Gastrocnemius medialis (tissue), 4 donors: ENCODE measurements at regions not wholly inside any gene's neighbourhood (a gene's known extent, or its start where the extent isn't known, plus 50 kb on each side); places are given as distances from the start of the nearest gene placed in this dataset.

Experiments used
- ATAC-seq, 2 donors: fragments of 150-250 bp; one replicate each; pipeline ENCODE4 v1.9.1; 2016
- DNase-seq, 2 donors: peaks; one replicate each; pipeline ENCODE4 v3.0.0-alpha.2; 2019
- H3K27ac ChIP-seq, 4 donors: fragments of 200-600 bp; sonication (generic); 1 replicate in 1 of 4; 2 replicates in 3 of 4; pipeline ENCODE4 v1.5.1; 2016 to 2018; ENCODE audit warnings: mild to moderate bottlenecking in 2 of 4, moderate library complexity in 1 of 4
- H3K27me3 ChIP-seq, 3 donors: fragments of 200-600 bp; sonication (generic) in 2 of 3; 1 replicate in 1 of 3; 2 replicates in 2 of 3; pipeline versions ENCODE4 v1.5.1 to v1.6.0; 2016 to 2019; ENCODE audit warnings: mild to moderate bottlenecking in 1 of 3, moderate library complexity in 1 of 3
- H3K36me3 ChIP-seq, 2 donors: fragments of 200-600 bp; sonication (generic) in 1 of 2; one replicate each; pipeline ENCODE4 v1.5.1; 2017 to 2018
- H3K4me1 ChIP-seq, 2 donors: fragments of 200-600 bp; sonication (generic) in 1 of 2; one replicate each; pipeline ENCODE4 v1.5.1; 2016 to 2017; ENCODE audit warnings: mild to moderate bottlenecking in 2 of 2
- H3K4me3 ChIP-seq, 4 donors: fragments of 200-600 bp; sonication (generic) in 3 of 4; 1 replicate in 1 of 4; 2 replicates in 3 of 4; pipeline ENCODE4 v1.5.1; 2016 to 2019; ENCODE audit warnings: mild to moderate bottlenecking in 2 of 4
- H3K9me3 ChIP-seq, 3 donors: fragments of 200-600 bp; sonication (generic) in 2 of 3; 1 replicate in 1 of 3; 2 replicates in 2 of 3; pipeline ENCODE4 v1.5.1; 2016 to 2019
- POLR2A ChIP-seq, 2 donors: fragments of 450-650 bp; IDR thresholded peaks; one replicate each; pipeline ENCODE4 v1.6.1; 2017; ENCODE audit warnings: antibody characterized with exemption in 2 of 2, mild to moderate bottlenecking in 2 of 2, moderate library complexity in 2 of 2
- in situ Hi-C, 4 donors: fragments of 200-750 bp; cut with MboI; loops; one replicate each; pipeline versions ENCODE4 v1.15.0 to v1.8.0; 2017; ENCODE audit warnings: low sequenced_read_pairs in 4 of 4
- intact Hi-C: fragments of 100-400 bp; cut with DNase I; formaldehyde crosslinking; loops from one replicate; pipeline ENCODE4 v1.15.1; 2023; ENCODE audit warnings: low total_unique reads
- TF ChIP-seq, protein P1 (sequence below), 5 experiments: fragments of 450-650 bp in 3 of 5; fragments of 200-600 bp in 2 of 5; sonication (generic) in 2 of 5; IDR thresholded peaks in 4 of 5; conservative IDR thresholded peaks in 1 of 5; 1 replicate in 4 of 5; 2 replicates in 1 of 5; pipeline ENCODE4 v1.5.1; 2016 to 2019; ENCODE audit warnings: antibody characterized with exemption in 5 of 5, mild to moderate bottlenecking in 3 of 5, moderate library complexity in 3 of 5

DNA sequence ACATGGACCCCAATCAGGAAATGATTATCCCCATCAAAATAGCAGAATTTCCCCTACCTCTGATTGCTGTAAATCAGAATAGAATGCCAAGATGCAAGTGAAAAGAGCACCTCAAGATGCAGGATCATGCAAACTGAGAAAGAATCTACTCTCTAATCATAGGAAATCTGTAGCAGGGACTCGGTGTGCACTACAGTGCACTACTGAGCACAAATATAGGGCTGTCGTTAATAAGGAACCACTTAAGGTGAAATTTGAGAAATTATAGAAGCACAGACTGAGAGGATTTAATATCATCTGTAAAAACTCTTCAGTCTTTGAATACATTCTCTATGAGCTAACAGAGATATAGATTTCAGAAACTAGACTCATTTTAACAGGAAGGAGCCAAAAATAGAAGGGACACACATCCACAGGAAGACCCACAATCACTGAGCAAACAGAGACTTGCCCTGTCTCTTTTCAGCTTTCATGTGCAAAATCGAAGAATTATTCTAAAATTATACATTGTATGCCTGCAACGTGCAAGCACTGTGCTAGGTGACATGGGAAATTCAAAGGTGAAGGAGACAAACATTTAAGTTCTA lies 278.3 kb downstream of the HIVEP2 start:
- H3K36me3 ChIP-seq = no peaks in the 10 kb centered on the region
- in situ Hi-C loops (no loop called here), intact Hi-C loops (no loop called here)
- H3K4me1 ChIP-seq = no peaks in the 10 kb centered on the region
- no peak for ATAC-seq
- H3K27me3 ChIP-seq = no peaks in the 10 kb centered on the region
- H3K9me3 ChIP-seq = no peaks in the 10 kb centered on the region
- no peak for DNase-seq
- H3K27ac ChIP-seq = no peak overlapping the region
- no peak overlapping the region for H3K4me3 ChIP-seq
- TF ChIP-seq POLR2A (IDR thresholded peaks at IDR 0.05) = no peak
- TF ChIP-seq, protein P1, sequence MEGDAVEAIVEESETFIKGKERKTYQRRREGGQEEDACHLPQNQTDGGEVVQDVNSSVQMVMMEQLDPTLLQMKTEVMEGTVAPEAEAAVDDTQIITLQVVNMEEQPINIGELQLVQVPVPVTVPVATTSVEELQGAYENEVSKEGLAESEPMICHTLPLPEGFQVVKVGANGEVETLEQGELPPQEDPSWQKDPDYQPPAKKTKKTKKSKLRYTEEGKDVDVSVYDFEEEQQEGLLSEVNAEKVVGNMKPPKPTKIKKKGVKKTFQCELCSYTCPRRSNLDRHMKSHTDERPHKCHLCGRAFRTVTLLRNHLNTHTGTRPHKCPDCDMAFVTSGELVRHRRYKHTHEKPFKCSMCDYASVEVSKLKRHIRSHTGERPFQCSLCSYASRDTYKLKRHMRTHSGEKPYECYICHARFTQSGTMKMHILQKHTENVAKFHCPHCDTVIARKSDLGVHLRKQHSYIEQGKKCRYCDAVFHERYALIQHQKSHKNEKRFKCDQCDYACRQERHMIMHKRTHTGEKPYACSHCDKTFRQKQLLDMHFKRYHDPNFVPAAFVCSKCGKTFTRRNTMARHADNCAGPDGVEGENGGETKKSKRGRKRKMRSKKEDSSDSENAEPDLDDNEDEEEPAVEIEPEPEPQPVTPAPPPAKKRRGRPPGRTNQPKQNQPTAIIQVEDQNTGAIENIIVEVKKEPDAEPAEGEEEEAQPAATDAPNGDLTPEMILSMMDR (IDR thresholded peaks at IDR 0.05 in 4 of 5, conservative IDR thresholded peaks at IDR 0.05 in 1 of 5) = no peak

DNA sequence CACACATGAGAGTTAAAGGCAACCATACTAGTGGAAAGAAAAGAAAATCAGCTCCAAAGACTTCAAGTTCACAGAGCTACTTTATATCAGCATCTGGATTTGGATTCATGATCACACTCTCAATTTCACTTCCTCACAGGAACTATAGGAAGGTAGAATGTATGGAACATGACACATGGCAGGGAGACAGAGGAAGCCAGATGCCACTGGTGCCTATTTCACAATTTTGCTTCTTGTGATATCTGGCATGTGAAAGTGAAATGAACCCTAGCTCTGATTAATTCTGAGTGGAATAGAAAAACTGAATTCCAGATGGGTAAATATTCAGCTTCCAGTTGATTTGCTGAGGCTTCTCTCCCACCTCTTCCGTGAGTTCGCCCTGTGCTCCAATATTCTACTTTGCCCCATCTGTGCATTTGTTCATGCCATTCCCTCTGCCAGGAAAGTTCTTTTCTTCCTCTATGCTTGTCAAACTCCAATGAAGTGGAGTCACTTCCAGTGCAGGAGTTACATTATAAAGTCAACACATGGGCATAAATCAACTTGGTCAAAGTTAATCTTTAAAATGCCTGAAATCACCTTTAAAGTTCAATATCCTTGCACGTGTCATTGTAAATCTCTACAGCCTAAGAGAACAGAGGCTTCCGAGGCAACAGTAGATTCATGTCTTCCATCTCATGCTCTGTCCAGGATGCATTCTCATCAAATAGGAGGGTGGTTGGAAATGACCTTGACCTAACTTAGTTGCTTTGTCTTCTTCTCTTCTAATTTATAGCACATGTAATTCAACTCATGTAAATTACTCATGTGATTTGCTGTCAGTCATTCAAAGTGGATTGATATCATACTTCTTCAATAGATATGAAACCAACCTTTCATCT lies 275.3 kb downstream of the HIVEP2 start:
- intact Hi-C loops = no loop called here
- in situ Hi-C loops = no loop called here
- TF ChIP-seq, protein P1 (IDR thresholded peaks at IDR 0.05 in 4 of 5, conservative IDR thresholded peaks at IDR 0.05 in 1 of 5) = no peak
- no peak for TF ChIP-seq POLR2A (IDR thresholded peaks at IDR 0.05)

DNA sequence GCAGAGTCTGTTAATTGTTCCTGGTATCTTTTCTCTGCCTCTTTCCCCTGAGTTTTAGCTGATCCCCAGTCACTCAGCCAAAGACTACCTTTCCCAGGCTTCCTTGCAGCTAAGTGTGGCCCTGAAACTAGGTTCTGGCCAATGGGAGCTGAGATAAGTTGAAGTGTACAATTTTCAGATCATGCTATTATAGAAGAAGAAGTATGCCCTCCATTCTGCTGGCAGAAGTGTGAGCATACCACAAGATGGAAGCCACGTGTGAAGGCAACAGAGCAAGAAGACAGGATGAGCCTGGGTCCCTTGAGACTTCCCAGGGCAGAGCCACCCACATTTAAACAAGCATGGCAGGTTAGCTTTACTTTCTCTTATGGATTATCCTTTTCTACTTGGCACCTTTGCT lies 273.2 kb downstream of the HIVEP2 start:
- intact Hi-C loops (no loop called here), in situ Hi-C loops (no loop called here)
- H3K9me3 ChIP-seq = no peaks in the 10 kb centered on the region
- TF ChIP-seq, protein P1 (IDR thresholded peaks at IDR 0.05 in 4 of 5, conservative IDR thresholded peaks at IDR 0.05 in 1 of 5) = no peak
- TF ChIP-seq POLR2A (IDR thresholded peaks at IDR 0.05) = no peak
- ATAC-seq (no peak), DNase-seq (no peak)
- H3K27ac ChIP-seq = no peak overlapping the region
- H3K4me3 ChIP-seq = no peak overlapping the region
- no peaks in the 10 kb centered on the region for H3K4me1 ChIP-seq
- H3K27me3 ChIP-seq = peaks cover 0 to 3% (median 3%) of the 10 kb centered on the region in 3 donors
- H3K36me3 ChIP-seq = no peaks in the 10 kb centered on the region

More for the DNA sequence above, 275.3 kb downstream of the HIVEP2 start:
- Histone ChIP-seq H3K27ac (no peak overlapping the region), H3K27me3 (peaks cover 0 to 3% (median 3%) of the 10 kb centered on the region in 3 donors), H3K4me1 (no peaks in the 10 kb centered on the region), H3K4me3 (no peak overlapping the region), H3K9me3 (no peaks in the 10 kb centered on the region), H3K36me3 (no peaks in the 10 kb centered on the region)
- DNase-seq (no peak), ATAC-seq (no peak)

DNA sequence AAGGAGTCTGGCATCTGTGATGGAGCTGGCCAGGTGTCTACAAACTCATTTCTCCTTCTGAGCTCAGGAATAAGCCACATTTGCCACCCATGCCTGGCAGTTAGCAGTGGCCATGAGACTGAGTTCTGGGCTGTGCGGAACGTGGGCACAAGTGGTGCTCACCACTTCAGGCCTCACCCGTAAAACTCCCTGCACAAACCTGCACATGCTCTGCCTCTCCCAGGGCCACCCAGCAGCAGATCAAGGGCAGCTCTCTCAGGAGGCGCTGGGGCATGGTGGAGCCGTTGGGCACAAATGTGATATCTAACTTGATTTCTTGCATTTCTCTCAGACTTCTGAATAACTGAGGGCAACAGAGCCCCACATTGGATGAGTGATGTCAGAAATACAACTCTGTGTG lies 269.5 kb downstream of the HIVEP2 start:
- TF ChIP-seq, protein P1 (IDR thresholded peaks at IDR 0.05 in 4 of 5, conservative IDR thresholded peaks at IDR 0.05 in 1 of 5) = no peak
- no peak for TF ChIP-seq POLR2A (IDR thresholded peaks at IDR 0.05)
- Histone ChIP-seq H3K36me3 (no peaks in the 10 kb centered on the region), H3K4me1 (no peaks in the 10 kb centered on the region), H3K27ac (no peak overlapping the region), H3K4me3 (no peak overlapping the region), H3K9me3 (no peaks in the 10 kb centered on the region), H3K27me3 (peaks cover 0 to 3% (median 3%) of the 10 kb centered on the region in 3 donors)
- no peak for DNase-seq
- in situ Hi-C loops (loop anchor here in 2 of 4 donors (25.0 kb wide), 2 partner anchors 612 to 737 kb away; no protein-coding TSS in a partner anchor), intact Hi-C loops (no loop called here)
- no peak for ATAC-seq
